Left ventricle myocardium superior (tissue), 1 donor: ENCODE measurements at regions not wholly inside any gene's neighbourhood (a gene's known extent, or its start where the extent isn't known, plus 50 kb on each side); places are given as distances from the start of the nearest gene placed in this dataset.

Experiments
- ATAC-seq: fragments of 200-7000 bp; cut with Tn5 transposase; one replicate; pipeline ENCODE4 v1.9.1; 2020; ENCODE audit warnings: mild to moderate bottlenecking, moderate library complexity
- DNase-seq: peaks from one replicate; pipeline ENCODE4 v3.0.0-alpha.2; 2020
- intact Hi-C: fragments of 100-400 bp; cut with micrococcal nuclease; formaldehyde crosslinking; loops from one replicate; pipeline ENCODE4 v1.11.0; 2022
- donor health status: DM: no; HTN: yes; CAD: no; lungs with severe emphysema.

GRCh38 chr2:56084111-56084901 lies 99.5 kb upstream of the CCDC85A start:
- no peak for DNase-seq
- no peak for ATAC-seq
- intact Hi-C loops: no loop called here

DNA sequence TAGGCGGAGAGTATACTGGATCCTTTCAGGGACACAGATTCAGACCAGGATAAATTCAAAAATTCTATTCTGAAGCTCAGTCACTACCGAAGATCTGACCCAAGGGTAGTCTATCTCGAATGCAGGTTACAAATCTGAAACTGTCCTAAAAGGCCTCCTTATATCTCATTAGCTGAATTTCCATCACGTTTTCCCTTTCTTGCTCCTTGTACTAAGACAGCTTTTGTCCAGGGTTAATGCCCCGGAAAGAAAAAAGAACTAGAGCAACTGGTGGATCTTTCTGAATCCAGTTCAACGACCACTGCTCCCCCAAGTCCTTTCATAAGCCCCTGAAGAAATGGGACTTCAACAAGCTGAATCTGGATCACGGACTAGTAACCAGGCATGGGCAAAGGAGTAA lies 97.5 kb upstream of the CCDC85A start:
- DNase-seq: no peak
- no peak for ATAC-seq
- intact Hi-C loops: no loop called here

- no peak for ATAC-seq
- intact Hi-C loops: no loop called here
- DNase-seq: no peak
Measured at GRCh38 chr2:56088411-56088810, 95.4 kb upstream of the CCDC85A start.

DNA sequence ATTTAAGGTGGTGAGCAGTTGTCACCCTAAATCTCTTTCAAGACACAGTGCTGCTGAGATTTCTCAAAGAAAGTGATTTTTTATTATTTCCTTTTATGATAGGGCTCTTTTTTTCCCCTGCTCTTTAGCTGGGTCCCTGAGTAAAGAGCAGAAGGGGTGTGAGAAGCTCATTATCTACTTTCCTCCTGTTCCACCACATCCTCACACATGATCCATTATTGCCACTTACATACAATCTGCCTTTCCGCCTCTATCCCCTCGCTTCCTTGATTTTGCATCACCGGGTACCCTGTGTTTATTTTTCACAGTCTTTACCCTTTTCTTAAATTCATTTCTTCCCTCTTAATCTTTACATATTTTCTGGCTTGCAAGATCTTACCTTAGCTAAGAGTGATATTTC lies 93.9 kb upstream of the CCDC85A start:
- no peak for ATAC-seq
- intact Hi-C loops: no loop called here
- no peak for DNase-seq

DNA sequence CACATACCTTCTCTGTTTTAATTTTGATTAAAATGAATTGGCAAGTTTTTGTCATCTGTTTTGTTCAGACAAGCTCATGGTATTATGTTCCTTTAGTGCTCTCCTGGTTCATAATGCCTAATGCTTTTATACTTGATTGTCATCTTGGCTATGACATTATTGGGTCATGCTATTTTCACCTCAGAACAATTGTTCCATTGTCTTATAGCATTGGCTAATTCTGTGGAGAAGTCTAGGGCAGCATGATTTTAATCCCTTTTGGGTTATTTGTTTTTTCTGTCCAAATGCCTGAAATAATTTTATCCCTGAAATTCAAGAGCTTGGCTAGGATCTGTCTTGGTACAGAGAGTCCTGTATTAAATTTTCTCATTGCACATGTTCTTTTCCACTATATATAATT lies 83.8 kb upstream of the CCDC85A start:
- intact Hi-C loops: no loop called here
- DNase-seq: no peak
- ATAC-seq: peak; percentile 50

DNA sequence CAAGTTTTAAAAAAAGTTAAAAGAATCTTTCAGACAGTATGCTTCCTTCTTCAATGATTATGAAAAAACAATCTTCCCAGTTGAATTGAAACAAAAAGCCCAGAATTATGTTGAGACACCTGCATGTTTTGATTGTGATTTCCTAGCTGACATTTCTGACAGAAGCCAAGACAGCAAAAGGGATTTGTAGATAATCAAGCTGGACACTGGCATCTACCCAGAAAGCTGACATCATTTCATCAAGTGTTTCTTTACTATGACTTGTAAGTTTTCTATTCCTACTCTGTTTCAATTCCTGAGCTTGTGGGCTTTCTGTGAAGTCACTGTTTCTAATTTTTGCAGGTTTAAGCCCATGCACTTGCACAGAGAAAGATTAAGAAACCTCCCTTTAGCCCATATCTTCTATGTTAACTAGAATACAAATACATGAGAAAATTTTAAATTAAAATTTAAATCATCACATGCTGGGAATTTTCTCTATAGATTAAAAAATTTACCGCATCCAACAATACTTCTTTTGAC lies 82.9 kb upstream of the CCDC85A start:
- intact Hi-C loops: no loop called here
- DNase-seq (no peak), ATAC-seq (no peak)

DNA sequence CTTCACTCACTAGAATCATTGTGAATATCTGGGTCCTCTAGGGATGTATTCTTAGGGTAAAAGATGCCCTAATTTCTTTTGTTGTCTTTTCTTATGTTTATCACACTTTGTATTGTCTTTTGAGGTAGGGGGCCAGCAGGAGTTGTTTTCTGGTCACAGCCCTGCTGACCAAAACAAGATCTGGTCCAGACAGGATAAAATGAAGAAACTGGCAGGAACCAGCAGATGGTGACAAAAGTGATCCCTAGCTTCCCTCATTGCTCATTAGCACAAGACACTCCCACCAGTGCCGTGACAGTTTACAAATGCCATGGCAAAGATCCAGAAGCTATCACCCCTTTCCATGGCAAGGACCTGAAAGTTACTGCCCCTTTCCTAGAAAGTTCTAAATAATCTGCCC lies 81.7 kb upstream of the CCDC85A start:
- no peak for ATAC-seq
- intact Hi-C loops: no loop called here
- no peak for DNase-seq

DNA sequence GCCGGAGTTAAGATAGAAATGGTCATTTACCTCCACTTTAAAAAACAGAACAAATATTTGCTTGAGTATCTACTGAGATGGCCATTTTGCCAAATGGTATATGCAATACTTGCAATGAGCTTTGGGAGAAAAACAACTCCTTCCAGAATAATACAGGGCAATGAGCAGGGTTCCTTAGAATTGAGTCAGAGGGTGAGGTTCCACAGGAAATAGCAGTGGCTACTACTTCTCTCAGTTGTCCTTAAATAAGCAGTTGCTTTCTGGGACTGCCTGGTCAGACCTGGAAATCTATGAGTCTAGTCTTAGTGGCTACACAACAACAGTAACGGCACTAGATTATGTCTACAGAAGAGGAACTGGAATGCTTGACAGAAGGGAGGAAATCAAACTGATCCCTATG lies 80.9 kb upstream of the CCDC85A start:
- DNase-seq: no peak

DNA sequence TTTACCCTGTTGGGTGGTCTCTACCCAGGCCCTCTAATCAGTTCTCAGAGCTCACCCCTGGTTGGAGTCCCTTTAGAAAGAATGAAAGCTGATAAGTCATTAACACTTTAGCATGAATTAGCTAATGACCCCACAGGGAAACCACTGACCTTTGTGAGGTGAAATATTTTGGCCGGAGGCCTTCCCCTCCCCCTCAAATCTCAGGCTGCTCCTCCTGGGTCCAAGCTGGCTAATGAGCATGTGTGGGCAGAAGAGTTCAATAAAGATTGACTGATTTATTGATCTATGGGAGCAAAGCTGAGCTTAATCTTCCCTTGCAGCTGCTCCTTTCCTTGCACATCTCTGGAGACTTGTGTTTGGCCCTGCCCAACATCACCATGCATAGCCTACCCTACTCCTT lies 78.8 kb upstream of the CCDC85A start:
- DNase-seq: no peak
- ATAC-seq: no peak
- intact Hi-C loops: no loop called here

More for the DNA sequence above, 80.9 kb upstream of the CCDC85A start:
- no peak for ATAC-seq
- intact Hi-C loops: no loop called here

- intact Hi-C loops: no loop called here
- no peak for DNase-seq
- ATAC-seq: no peak
Measured at GRCh38 chr2:56107502-56108220, 76.1 kb upstream of the CCDC85A start.

- ATAC-seq: no peak
- intact Hi-C loops: no loop called here
- DNase-seq: no peak
Measured at GRCh38 chr2:56108806-56109205, 75.0 kb upstream of the CCDC85A start.

GRCh38 chr2:56109994-56110393 lies 73.8 kb upstream of the CCDC85A start:
- no peak for DNase-seq
- ATAC-seq: no peak
- intact Hi-C loops: no loop called here

DNA sequence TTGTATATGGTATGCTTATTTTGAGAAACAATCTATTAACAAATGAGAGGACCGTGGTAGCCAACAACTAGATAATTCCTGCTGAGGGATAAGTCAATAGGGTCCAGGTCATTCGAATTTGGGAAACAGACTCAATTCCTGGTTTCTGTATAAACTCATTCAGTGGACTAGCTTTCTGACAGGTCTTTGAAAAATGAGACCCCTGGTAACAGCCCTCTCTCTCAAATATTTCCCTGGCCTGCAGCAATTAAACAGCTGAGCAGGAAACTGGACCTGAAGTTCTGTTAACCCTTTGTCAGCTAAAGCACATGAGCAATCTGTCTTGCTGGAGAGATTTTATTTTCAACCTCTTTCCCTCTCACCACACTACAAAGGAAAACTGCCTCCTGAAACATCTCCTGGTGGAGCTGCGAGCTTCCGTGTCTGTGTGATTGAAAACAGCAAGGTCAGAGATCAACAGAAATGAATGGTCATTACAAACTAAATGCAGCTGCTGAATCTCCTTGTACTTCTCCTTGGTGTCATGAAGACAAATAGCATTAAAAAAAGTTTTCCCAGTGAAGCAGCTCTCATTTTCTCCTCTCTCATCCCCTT lies 70.3 kb upstream of the CCDC85A start:
- intact Hi-C loops: no loop called here
- DNase-seq (no peak), ATAC-seq (no peak)

DNA sequence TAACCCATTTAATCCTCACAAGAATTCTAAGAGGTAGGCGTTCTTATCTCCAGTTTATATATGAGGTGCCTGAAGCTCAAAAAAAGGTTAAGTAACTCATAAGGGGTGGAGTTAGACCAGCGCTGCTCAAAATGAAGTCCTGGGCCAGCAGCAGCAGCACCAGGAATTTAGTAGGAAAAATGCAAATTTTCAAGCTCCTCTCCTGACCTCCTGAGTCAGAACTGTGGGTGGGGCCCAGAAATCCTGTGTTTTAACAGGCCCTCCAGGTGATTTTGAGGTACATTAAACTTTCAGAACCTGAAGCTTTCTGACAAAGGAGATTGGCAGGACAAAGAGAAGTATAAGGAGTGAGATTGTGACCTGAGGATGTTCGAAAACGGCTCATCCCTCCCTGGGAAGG lies 66.0 kb upstream of the CCDC85A start:
- ATAC-seq (no peak), DNase-seq (no peak)
- intact Hi-C loops: no loop called here

DNA sequence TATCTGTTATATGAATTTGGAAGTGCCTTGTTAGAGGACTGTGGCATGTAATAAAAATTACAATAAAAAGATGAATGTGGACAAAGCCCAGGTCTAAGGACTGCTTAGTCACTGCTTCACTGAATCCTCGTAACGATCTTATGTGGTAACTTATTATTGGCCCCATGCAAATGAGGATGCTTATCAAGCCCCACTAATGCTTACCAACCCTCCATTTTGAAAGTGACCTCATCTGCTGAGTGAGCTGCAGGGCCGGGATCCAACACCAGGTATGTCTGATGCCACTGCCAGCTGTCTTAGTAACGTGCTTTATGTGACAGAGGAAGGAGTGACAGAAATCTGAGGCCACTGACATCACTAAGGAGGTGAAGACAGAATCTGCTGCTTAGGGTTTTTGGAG lies 65.3 kb upstream of the CCDC85A start:
- no peak for DNase-seq
- no peak for ATAC-seq

DNA sequence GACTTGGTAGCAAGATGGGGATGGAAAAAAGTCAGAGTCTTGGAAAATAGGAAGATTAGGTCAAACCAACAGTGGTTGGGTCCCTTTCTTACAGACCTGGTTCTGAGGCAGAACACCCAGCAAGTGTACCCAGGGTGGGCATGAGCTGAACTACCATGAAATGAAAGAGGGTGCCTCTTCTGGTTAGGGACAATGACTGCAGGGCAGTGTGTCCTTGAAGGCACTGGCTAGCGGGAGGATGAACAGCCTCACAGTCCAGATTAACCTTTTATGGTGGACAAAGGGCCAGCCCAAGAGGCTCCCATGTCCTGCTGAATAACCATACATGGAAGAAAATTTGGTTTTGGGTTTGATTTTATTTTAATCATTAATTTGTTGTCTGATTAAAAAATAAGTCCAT lies 61.8 kb upstream of the CCDC85A start:
- intact Hi-C loops: no loop called here
- no peak for DNase-seq
- no peak for ATAC-seq

More for the DNA sequence above, 65.3 kb upstream of the CCDC85A start:
- intact Hi-C loops: no loop called here

DNA sequence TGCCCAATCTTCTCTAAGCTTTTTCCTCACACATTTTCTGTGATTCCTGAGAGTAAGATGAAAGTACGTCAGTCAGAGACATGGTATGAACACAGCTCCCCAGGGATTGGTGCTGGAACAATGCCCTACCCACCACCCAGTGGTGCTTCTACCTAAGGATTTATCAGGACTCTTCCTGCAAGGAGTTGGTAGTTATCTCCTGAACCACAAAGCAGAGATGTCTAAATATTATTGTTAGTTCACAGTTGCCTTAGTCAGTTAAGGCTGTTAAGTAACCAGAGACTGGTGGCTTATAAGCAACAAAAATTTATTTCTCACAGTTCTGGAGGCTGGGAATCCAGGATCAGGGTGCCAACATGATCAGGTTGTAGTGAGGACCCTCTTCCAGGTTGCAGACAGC lies 60.3 kb upstream of the CCDC85A start:
- no peak for DNase-seq
- ATAC-seq: no peak
- intact Hi-C loops: no loop called here

DNA sequence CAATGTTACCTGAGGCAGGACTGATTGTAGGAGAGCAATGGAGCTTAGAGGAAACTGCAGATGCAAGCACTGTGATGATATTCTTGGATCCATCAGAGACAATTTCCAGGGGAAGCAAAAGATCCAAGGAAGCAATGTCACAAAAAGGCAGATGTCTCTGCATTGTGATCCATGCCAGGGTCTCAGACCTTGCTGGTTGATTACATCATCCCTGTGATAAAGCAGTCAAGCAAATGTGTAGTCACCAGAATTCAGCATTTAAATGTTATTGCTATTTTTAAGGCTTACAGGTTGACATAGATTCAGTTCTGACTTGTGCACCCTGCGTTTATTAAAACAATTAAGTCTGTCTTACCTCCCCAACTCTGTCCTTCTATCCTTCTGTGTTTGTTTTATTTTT lies 56.8 kb upstream of the CCDC85A start:
- intact Hi-C loops: no loop called here
- ATAC-seq: no peak
- DNase-seq: no peak

DNA sequence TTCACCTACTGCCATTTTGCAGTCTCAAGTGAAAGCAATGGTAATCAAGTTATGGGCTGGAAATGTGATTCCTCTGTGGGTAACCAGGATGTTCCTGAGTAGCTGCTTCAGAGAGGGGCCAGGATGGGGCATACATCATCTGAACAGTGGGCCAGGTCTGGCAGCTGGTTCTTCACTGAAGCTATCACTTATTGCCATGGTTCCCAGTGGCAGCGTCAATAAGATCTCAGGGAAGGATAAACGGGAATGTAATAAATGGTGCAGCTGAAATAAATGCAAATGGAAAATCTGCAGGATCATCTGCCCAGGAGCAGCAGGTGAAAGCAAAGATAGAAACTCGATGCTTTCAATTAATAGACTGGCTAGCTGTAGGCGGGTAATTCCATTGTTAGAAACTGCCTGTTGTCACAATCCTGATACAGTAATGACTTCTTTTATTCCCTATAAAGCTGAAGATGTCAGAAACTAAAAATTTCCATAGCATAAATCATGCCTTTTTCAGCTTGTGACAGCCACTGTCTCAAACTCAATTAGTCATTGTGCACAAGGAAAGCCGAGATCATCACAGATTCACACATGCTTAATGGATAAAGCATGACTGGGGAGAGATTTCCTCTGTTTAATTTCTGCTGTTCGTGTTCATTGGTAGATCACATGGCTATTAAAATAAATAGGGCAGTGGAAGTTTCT lies 56.2 kb upstream of the CCDC85A start:
- intact Hi-C loops: no loop called here
- no peak for DNase-seq
- ATAC-seq: no peak

DNA sequence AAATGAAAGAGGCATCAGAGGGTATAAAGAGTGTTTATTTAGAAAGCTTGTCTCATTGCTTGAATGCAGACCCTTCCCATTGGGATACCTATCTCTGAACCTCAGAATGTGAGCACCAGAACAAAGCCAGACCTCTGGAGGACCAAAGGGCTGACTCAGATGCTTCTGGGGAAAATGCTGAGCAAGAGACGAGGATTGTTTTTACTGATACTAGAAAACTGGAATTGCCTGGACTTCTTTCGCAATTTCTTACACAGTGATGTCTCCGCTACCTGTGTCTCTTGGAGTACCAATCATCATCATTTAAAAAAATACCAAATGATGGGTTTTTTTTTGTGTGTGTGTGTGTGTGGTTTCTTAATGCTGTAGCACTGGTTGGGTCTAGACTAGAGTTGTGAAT lies 55.6 kb upstream of the CCDC85A start:
- DNase-seq (no peak), ATAC-seq (no peak)
- intact Hi-C loops: no loop called here
